Fibroblast of lung (primary cell): ENCODE measurements at regions not wholly inside any gene's neighbourhood (a gene's known extent, or its start where the extent isn't known, plus 50 kb on each side); places are given as distances from the start of the nearest gene placed in this dataset.

ENCODE experiments used
- CTCF ChIP-seq, 2 donors: IDR thresholded peaks in 1 of 2; conservative IDR thresholded peaks in 1 of 2; 1 replicate in 1 of 2; 2 replicates in 1 of 2; pipeline ENCODE4 v1.5.1; 2011 to 2012; ENCODE audit warnings: low read length in 2 of 2, control low read depth in 1 of 2, inconsistent platforms in 1 of 2, low read depth in 1 of 2, mild to moderate bottlenecking in 1 of 2
- EZH2 ChIP-seq: IDR thresholded peaks from 2 replicates; pipeline ENCODE4 v1.5.1; 2012; ENCODE audit warnings: low read length, control low read depth, mild to moderate bottlenecking; ENCODE audit errors: missing control alignments

GRCh38 chr12:77630344-77630743, 200.3 kb upstream of the NAV3 start:
- no peak for TF ChIP-seq CTCF (conservative IDR thresholded peaks at IDR 0.05 in 1 of 2, IDR thresholded peaks at IDR 0.05 in 1 of 2; ENCODE audit: low read depth in 1 of 2, low read length in 2 of 2)
- no peak for TF ChIP-seq EZH2
